HG03060 (cell line): ENCODE measurements at regions not wholly inside any gene's neighbourhood (a gene's known extent, or its start where the extent isn't known, plus 50 kb on each side); places are given as distances from the start of the nearest gene placed in this dataset.
A peak's percentile ranks its signal among the peaks of the same experiment; 100 is the strongest.

Experiments
- ATAC-seq: cut with Tn5 transposase; IDR thresholded peaks from one replicate; pipeline ENCODE4 v1.9.1; 2021; ENCODE audit warnings: low read depth, moderate number of reproducible peaks; ENCODE audit not compliant: unreplicated experiment

DNA sequence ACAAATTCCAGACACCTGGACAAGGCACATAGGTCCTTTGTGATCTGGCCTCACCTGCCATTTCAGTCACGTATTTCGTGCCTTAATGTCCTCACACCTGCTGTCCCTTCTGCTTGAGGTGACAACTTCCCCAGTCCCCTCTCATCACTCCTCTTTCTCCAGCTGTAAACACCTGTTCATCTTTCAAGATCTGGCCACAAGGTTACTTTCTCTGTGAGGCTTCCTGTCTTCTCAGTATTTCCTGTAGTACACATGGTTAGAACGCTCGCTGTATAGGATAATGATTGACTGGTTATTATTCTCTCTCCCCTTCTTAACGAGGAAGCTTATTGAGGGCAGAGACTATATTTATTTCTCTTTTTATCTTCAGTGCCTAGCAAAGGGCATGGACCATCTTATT lies 74.5 kb upstream of the PMFBP1 start:
- peak; percentile 48 for ATAC-seq

DNA sequence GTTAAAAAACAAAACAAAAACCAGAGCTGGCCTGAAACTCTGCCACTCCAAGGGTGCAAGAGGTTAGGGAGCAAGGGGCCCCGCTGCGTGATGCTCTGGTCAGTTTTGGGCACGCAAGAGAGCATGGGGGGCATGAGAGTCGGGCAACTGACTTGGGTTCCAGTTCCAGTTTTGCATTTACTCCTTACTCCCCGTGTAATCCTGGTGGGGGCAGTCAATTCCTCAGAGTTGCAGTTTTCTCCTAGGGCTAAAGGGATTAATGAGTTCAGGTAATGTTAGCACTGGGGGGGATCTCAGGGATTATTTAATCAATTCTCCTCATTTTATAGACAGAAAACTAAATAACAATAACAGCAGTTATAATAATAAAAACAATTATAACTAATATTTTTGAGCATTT lies 72.9 kb upstream of the PMFBP1 start:
- ATAC-seq, result no peak

DNA sequence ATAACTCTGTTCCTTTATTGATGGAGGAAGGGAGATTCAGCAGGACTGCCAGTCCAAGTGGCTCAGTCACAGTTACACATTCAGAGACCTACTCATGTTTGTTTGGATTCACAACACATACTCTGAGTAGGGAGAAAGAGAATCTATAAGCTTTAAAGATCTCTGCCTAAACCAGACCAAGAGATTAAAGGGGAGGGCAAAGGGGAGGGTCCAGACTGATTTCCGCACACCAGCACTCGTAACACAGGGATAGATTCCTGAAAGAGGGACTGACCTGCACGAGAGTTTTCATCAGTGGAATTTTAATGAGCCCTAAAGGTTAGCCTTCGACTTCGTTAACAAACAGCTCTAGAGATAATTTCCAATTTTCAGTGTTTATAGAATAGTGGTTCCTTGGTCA lies 71.7 kb upstream of the PMFBP1 start:
- ATAC-seq, result no peak

DNA sequence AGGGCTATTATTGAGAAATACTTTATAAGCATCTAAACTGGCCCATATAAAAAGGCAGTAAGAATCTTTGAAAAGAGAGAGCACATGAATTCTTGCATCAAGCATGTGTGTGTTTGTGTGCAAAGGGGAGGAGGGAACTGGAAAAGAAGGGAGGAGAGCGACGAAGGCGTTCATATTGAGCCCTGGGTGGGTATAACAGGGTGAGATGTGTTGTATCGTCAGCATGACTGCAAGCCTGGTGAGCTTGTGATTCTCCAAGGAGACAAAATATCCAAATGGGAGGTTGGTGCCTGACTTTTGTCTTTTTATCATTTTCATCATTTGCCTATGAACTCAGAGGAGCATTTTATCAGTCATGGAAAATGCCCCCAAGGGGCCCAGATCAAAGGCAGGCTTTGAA lies 70.8 kb upstream of the PMFBP1 start:
- no peak for ATAC-seq

DNA sequence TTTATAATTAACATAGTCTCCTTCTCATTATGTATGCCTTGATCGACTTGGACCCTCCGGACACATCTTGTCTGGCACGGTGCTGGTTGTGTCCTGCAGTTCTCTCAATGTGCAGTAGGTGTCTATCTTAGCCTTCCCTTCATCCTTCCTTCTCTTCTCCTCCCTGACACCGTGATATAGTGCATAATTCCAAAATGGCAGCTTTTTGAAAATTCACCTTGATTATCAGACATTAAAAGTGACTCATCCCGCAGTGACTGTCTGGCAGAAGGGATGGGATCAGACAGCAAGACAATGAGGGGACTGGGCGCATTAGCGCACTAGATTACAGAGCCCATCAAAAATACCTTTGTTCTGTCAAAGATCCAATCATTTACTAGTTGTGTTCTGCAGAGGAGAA lies 70.0 kb upstream of the PMFBP1 start:
- ATAC-seq, result no peak

DNA sequence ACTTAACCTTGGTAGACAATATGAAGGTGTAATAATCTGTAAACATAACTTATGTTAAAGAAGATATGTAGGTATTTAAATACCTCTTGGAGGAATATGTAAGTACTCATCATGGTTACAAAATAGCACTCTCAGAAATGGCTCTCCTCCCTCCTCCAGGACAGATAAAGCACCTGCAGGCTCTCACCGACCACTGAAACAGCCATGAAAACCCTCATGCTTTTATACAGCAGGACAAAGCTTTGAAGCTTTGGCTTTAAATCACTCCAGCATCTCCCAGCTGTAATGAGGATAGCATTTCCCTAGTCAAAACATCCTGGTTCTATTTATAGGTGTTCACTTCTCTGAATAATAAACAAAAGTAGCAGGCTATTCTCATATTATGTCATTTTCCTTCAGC lies 69.1 kb upstream of the PMFBP1 start:
- no peak for ATAC-seq

DNA sequence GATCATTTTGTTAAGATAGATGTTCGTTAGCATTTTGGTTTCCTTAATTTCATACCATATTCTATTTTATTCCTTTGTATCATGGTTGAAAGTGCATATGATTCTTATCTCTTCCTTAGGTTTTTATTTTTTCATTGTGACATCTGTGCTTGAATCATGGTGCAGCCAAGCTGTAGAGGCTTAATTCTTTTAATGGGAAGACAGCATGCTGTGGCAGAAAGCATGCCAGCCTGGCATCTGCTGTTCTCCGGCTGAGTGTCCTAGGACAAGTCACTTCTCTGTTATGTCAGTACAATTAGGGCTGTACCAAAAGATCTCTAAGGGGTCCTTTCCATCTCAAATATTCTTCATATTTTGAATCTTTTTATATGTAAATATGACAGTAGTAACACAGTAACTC lies 68.5 kb upstream of the PMFBP1 start:
- ATAC-seq, result no peak

DNA sequence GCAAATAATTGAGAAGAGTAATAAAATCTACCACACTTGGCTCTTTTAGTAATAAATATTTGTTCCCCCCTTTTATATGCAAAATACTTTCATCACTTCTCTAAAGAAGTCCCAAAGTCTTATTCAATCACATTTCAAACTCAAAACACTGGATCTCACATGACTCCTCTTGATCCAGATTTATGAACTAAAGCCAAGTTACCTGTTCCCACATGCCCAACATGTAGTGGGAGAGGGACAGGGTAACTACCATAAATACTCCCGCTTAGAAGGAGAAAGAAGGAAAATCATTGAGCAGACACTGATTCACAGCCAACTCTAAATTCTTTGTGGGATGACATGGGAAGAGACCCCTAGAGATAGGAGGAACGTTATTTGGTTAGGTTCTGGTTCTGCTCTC lies 64.9 kb upstream of the PMFBP1 start:
- ATAC-seq, result no peak

DNA sequence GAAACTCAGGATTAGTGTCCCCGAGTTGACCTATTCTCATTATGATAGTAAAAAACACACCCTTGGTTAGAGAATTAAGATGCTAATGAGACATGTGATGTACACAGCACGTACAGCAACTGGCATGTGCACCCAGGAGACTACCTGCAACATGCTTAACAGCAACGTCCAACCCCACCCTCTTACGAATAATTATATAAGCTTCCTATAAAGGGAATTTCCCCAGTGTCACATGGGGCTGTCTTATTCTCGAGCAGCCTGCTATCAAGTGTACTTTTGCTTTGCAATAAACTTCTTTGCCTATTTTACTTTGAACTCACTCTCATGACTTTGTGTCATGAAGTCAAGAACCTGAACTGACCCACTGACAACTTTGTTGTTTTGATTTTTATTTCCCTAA lies 62.4 kb upstream of the PMFBP1 start:
- ATAC-seq, result no peak

DNA sequence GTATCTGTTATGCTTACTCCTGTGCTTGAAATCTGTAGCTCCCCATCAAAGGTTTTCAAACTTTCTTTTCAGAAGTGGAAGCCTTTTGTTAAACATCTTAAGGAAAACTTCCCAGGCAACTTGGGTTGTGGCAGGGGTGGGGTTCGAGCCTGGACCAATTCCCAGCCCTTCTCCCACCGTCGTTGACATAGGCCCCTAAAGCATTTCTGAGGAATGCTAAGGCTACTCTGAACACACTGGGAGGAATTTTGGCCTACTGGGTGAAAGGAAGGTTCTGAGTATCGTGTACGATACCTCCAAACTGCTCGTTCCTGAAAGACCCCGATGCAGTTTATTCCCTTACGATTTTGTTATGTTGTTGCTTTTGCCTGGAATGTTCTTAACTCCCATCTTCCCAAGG lies 56.1 kb upstream of the PMFBP1 start:
- no peak for ATAC-seq

DNA sequence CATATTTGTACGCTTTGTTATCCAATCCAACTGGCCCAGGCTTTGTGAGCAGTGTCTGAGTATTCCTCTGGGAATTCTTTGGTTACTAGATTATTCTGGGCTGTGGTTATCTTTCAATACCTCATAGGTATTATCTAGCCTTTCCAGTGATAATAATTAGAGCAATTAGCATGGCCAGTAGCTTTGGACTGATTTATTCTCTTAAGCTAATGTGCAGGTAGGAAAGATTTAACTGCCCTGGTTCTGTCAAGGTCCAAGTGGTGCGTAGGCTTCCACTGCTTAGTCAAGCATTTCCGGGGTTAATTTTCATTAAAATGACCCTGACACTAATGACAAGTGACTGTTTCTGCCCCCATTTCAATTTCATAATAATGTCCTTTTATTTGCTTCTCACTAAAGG lies 54.2 kb upstream of the PMFBP1 start:
- ATAC-seq, result no peak

DNA sequence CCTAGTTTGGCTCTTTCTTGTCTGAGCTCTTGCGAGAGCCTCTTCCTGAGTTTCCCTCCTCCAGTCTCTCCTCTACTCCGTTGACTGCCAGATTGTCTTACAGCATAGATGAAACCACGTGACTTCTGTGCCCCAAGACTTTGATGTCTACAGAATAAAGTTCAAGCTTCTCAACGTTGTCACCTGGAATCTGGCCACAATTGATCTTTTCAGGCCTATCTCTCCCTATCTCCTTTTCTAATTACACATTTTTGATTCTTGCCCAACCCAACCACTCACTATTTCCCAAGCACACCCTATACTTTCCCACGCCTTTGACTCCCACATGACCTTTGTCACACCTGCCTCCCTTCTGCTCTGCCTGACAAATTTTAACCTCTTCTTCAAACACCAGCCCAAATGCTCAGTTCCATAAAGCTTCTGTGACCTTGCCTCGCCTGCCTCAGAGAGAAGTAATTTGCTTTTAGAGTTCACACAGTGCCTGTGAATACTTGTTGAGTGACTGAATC lies 52.4 kb upstream of the PMFBP1 start:
- no peak for ATAC-seq

DNA sequence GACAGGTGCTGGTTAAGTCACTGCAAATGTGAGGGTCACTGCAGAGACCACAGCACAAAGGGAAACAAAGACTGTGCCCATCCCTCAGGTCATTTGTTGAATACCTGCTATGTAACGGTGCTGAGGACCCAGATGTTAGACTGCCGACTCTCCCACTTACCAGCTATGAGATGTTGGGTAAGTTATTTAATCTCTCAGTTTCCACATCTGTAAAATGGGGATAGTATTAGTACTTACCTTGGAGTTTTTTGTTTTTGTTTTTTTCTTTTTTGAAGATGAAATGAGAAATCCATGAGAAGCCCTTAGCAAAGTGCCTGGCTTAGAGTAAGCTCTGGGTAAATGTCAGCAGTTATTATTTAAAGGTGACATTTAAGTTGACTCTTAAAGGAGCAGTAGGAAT lies 50.5 kb upstream of the PMFBP1 start:
- ATAC-seq, result no peak
